ENCODE measurements at regions not wholly inside any gene's neighbourhood (a gene's known extent, or its start where the extent isn't known, plus 50 kb on each side); places are given as distances from the start of the nearest gene placed in this dataset.

DNA sequence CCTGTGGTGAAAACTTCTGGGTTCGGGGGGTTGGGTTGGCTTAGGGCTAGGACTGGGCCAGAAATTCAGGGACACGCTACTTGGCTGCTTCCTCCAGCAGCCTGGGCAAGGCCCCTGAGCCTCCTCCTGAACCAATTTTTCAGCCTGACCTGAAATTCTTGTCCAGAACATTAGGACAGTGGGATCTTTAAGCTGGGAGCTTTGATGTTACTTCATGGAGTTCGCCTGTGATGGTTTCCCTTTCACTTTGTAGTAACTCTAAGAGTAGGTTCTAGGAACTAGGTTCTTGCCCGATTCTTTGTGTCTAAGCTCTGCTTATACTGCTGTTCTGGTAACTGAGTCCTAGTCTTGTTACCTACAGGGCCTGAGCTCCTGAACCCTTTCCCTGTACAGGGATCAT lies 75.3 kb downstream of the S1PR1 start:
- peaks cover 4% of the 10 kb centered on the region; the same call in 1 of the 2 replicates for H3K4me1 ChIP-seq
- no peak for DNase-seq
- TF ChIP-seq, protein P1, sequence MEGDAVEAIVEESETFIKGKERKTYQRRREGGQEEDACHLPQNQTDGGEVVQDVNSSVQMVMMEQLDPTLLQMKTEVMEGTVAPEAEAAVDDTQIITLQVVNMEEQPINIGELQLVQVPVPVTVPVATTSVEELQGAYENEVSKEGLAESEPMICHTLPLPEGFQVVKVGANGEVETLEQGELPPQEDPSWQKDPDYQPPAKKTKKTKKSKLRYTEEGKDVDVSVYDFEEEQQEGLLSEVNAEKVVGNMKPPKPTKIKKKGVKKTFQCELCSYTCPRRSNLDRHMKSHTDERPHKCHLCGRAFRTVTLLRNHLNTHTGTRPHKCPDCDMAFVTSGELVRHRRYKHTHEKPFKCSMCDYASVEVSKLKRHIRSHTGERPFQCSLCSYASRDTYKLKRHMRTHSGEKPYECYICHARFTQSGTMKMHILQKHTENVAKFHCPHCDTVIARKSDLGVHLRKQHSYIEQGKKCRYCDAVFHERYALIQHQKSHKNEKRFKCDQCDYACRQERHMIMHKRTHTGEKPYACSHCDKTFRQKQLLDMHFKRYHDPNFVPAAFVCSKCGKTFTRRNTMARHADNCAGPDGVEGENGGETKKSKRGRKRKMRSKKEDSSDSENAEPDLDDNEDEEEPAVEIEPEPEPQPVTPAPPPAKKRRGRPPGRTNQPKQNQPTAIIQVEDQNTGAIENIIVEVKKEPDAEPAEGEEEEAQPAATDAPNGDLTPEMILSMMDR (IDR thresholded peaks at IDR 0.05; ENCODE audit: low read depth, low read length) = no peak
- no peaks in the 10 kb centered on the region for H3K9me3 ChIP-seq
- no peaks in the 10 kb centered on the region for H3K27me3 ChIP-seq
- H3K4me3 ChIP-seq (ENCODE audit: low read depth, low read length) = no peak overlapping the region
- no peaks in the 10 kb centered on the region for H3K36me3 ChIP-seq

DNA sequence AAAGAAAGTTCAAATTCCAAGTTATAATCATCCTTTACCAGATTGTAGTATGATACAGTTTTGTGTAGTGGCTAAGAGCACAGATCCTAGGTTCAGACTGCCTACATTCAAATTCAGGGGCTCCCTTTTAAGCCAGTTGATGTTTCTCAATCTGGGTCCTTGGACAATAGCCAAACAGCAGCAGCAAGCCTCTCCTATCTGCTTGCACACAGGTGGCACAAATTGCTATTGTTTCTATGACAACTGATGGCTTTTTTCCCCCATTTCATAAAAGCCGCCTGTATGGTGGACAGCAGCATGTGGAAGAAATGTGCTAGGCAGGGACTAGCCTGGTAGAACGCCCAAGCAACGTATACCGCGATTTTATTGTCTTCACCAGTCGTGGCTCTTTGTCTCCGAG lies 76.5 kb downstream of the S1PR1 start:
- peaks cover 4% of the 10 kb centered on the region; the same call in 1 of the 2 replicates for H3K4me1 ChIP-seq
- no peaks in the 10 kb centered on the region for H3K36me3 ChIP-seq

DNA sequence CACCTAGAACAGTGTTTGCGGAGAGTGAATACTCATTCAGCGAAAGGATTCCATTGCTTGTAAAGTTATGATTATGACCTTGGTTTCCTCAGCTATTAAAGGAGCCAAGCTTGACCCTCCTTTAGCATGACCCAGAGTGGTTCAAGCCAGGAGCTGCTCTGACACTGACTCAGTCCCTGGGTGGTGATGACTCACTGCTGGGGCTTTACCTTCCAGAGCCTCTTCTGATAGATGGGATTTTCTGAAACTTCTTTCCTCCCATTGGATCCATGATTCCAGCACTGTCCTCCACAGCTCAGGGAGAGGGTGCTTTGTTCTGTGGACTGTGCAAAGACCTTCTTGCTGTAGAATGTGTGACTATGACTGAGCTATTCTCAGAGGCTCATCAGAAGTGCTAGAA lies 77.4 kb downstream of the S1PR1 start:
- H3K4me1 ChIP-seq = peaks cover 4% of the 10 kb centered on the region; the same call in 1 of the 2 replicates
- no peaks in the 10 kb centered on the region for H3K27me3 ChIP-seq

More for the DNA sequence above, 76.5 kb downstream of the S1PR1 start:
- Histone ChIP-seq H3K4me3 (ENCODE audit: low read depth, low read length) (no peak overlapping the region), H3K27me3 (no peaks in the 10 kb centered on the region), H3K9me3 (no peaks in the 10 kb centered on the region)
- TF ChIP-seq, protein P1 (IDR thresholded peaks at IDR 0.05; ENCODE audit: low read depth, low read length) = no peak
- no peak for DNase-seq

DNA sequence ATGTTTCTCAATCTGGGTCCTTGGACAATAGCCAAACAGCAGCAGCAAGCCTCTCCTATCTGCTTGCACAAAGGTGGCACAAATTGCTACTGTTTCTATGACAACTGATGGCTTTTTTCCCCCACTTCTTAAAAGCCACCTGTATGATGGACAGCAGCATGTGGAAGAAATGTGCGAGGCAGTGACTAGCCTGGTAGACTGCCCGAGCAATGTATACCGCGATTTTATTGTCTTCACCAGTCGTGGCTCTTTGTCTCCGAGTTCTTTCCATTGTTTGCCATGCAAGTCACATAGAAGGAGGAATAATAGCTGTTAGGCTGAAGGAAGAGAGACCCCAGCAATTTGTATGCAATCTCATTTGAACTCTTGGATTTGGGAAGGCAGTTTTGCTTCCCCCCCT lies 79.4 kb downstream of the S1PR1 start:
- Histone ChIP-seq H3K36me3 (no peaks in the 10 kb centered on the region), H3K4me3 (ENCODE audit: low read depth, low read length) (no peak overlapping the region), H3K27me3 (no peaks in the 10 kb centered on the region), H3K9me3 (no peaks in the 10 kb centered on the region), H3K4me1 (peaks cover 4% of the 10 kb centered on the region; the same call in 1 of the 2 replicates)
- DNase-seq = no peak
- TF ChIP-seq, protein P1 (IDR thresholded peaks at IDR 0.05; ENCODE audit: low read depth, low read length) = no peak

More for the DNA sequence above, 77.4 kb downstream of the S1PR1 start:
- TF ChIP-seq, protein P1 (IDR thresholded peaks at IDR 0.05; ENCODE audit: low read depth, low read length) = no peak
- H3K4me3 ChIP-seq (ENCODE audit: low read depth, low read length) = no peak overlapping the region
- H3K36me3 ChIP-seq = no peaks in the 10 kb centered on the region
- no peaks in the 10 kb centered on the region for H3K9me3 ChIP-seq
- DNase-seq = no peak

DNA sequence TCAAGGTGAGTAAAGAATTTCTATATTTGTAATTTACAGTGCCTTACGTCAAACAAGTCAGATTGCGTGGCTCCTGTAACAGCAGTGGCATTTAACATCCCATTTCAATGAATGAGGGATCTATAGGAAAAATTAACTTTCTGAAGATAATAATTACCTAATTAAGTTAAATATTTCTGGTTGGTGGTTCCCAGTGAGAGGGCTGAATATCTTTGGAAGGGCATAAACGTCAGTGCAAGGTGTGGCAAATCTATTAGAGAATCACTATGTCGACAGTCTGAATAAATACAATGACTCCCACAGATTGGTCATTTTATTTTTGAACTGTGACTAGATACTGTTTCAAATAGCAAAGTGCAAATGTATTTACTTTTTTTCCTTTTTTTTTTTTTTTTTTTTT lies 80.0 kb downstream of the S1PR1 start:
- Histone ChIP-seq H3K4me3 (ENCODE audit: low read depth, low read length) (no peak overlapping the region), H3K4me1 (peaks cover 4% of the 10 kb centered on the region; the same call in 1 of the 2 replicates), H3K27me3 (no peaks in the 10 kb centered on the region), H3K9me3 (no peaks in the 10 kb centered on the region), H3K36me3 (no peaks in the 10 kb centered on the region)
- DNase-seq = no peak
- TF ChIP-seq, protein P1 (IDR thresholded peaks at IDR 0.05; ENCODE audit: low read depth, low read length) = no peak

DNA sequence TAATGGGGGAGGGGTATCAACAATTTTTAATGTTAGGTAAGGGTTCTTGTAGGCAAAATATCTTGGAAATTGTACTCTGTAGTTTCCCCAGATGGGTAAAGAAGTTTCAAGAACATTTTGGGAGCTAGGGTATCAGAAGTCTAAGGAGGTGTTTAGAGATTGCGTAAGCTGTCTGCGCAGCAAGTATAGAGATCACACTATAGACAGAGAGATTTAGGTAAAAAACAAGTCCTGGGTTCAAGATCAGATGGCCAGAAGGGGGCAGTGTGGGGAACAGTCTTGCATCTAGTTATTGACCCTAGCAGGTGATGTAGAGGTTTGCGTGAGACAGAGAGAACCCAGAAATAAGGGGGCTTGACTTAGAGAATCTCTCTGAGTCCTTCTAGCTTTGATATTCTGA lies 80.8 kb downstream of the S1PR1 start:
- TF ChIP-seq, protein P1 (IDR thresholded peaks at IDR 0.05; ENCODE audit: low read depth, low read length) = peak; percentile 37
- no peak for DNase-seq

More for the DNA sequence above, 80.8 kb downstream of the S1PR1 start:
- peaks cover 4% of the 10 kb centered on the region; the same call in 1 of the 2 replicates for H3K4me1 ChIP-seq
- no peaks in the 10 kb centered on the region for H3K36me3 ChIP-seq
- H3K9me3 ChIP-seq = no peaks in the 10 kb centered on the region
- no peaks in the 10 kb centered on the region for H3K27me3 ChIP-seq
- no peak overlapping the region for H3K4me3 ChIP-seq (ENCODE audit: low read depth, low read length)

Data from BE2C (cell line).